Gastrocnemius medialis (tissue), 4 donors: ENCODE measurements at regions not wholly inside any gene's neighbourhood (a gene's known extent, or its start where the extent isn't known, plus 50 kb on each side); places are given as distances from the start of the nearest gene placed in this dataset.
"Not testable (repeated sequence)": the region's sequence is repeated elsewhere in the genome, so short reads cannot be mapped to it uniquely, and the experiment has no call there.

Experiments
- POLR2A ChIP-seq, 2 donors: fragments of 450-650 bp; IDR thresholded peaks; one replicate each; pipeline ENCODE4 v1.6.1; 2017; ENCODE audit warnings: antibody characterized with exemption in 2 of 2, mild to moderate bottlenecking in 2 of 2, moderate library complexity in 2 of 2
- TF ChIP-seq, protein P1 (sequence below), 5 experiments: fragments of 450-650 bp in 3 of 5; fragments of 200-600 bp in 2 of 5; sonication (generic) in 2 of 5; IDR thresholded peaks in 4 of 5; conservative IDR thresholded peaks in 1 of 5; 1 replicate in 4 of 5; 2 replicates in 1 of 5; pipeline ENCODE4 v1.5.1; 2016 to 2019; ENCODE audit warnings: antibody characterized with exemption in 5 of 5, mild to moderate bottlenecking in 3 of 5, moderate library complexity in 3 of 5

DNA sequence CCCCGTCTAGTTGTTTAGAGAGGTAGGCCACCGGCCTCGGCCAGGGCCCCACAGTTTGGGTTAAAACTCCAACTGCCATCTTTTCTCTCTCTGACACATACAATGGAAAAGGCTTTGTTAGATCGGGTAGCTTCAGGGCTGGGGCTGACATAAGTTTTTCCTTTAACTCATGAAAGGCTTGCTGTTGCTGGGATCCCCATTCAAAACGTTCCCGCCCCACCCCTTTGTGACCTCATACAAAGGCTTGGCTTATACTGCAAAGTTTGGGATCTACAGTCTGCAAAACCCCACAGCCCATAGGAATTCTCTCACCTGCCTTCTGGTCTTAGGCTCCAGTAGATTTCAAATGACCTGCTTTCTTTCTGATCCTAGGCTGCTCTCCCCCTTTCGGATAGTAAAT lies 154.1 kb downstream of the UNC93B1 start:
- not testable (repeated sequence) for TF ChIP-seq POLR2A (IDR thresholded peaks at IDR 0.05)
- TF ChIP-seq, protein P1, sequence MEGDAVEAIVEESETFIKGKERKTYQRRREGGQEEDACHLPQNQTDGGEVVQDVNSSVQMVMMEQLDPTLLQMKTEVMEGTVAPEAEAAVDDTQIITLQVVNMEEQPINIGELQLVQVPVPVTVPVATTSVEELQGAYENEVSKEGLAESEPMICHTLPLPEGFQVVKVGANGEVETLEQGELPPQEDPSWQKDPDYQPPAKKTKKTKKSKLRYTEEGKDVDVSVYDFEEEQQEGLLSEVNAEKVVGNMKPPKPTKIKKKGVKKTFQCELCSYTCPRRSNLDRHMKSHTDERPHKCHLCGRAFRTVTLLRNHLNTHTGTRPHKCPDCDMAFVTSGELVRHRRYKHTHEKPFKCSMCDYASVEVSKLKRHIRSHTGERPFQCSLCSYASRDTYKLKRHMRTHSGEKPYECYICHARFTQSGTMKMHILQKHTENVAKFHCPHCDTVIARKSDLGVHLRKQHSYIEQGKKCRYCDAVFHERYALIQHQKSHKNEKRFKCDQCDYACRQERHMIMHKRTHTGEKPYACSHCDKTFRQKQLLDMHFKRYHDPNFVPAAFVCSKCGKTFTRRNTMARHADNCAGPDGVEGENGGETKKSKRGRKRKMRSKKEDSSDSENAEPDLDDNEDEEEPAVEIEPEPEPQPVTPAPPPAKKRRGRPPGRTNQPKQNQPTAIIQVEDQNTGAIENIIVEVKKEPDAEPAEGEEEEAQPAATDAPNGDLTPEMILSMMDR (IDR thresholded peaks at IDR 0.05 in 4 of 5, conservative IDR thresholded peaks at IDR 0.05 in 1 of 5): not testable (repeated sequence)
